ENCODE measurements at regions not wholly inside any gene's neighbourhood (a gene's known extent, or its start where the extent isn't known, plus 50 kb on each side); places are given as distances from the start of the nearest gene placed in this dataset.

DNA sequence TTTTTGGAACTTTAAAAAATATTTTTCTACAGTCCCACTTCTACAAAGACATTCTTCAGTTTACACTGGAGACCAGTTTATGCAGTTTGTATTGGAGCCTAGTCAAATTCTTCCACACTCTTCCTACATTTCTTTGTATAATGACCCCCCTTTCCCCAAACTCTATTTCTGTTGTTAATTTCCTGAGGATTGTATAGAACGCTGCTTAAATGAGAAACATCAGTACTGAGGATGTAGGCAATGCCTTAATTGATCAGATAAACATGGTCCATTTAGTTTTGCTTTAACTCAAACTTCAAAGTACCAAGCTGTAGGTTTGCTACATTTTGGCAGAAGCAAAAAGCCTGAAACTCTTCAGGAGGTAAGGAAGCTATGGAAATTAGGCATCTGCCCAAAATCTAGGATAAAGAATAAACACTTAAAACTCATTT lies 155.5 kb downstream of the SLC7A11 start:
- ChIA-PET POLR2A (no interaction called here), CTCF (no interaction called here)

DNA sequence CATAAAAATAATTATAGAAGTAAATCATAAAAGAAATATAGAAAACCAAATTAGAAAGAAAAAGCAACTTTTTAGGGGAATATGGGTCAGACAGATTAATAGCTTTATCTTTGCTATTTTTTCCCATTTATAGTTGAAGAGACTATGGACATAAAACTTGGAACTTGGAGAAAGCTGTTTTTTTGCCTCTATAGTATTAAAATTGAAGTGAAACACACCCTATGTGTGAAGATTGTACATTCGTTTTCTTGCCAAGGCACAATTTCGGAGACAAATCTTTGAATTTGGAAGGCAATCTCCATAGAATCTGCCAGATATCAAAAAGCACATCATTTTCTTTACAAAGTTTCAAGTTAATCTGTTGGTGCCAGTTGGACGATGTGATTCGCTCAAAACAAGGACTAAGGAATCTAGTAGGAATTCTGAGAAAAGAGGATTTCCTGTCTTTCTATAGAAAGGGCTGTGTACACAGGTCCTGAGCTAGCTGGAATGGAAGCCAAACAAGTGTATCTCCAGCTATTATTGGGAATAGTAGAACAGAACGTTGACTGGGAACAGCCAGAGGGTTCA lies 156.3 kb downstream of the SLC7A11 start:
- POLR2A ChIA-PET: no interaction called here
- CTCF ChIA-PET: no interaction called here

DNA sequence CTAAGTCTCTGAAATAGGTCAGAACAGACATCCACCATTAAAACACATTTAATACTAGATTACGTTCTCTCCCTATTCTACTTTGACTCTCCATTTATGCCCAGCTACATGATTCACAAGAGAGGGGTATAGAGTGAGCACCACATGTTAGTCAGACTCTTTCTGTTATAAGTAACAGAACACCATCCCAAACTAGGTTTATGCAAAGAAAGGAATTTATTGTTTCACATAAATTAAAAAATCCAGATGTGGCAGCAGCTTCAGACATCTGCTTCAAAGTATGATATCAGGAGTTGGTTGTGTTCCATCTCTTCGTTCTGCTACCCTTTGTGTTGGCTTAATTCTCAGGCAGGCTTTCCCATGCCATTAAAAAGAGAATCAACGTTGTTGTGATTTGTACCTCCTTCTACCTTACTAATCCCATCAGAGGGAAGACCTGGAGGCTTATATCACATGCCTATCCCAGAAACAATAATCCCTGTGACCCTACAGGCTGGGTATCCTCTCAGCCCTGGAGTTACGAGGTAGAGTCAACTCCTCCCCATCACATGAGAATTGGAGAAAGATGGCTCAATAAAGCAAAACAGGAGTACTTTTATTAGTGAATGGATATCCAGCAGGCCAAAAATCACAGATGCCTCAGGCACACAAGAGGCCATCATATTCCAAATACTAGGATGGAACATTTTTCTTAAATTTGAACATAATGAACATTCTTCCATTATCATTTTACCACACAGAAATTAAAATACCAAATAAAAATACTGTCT lies 163.2 kb downstream of the SLC7A11 start:
- POLR2A ChIA-PET: no interaction called here

DNA sequence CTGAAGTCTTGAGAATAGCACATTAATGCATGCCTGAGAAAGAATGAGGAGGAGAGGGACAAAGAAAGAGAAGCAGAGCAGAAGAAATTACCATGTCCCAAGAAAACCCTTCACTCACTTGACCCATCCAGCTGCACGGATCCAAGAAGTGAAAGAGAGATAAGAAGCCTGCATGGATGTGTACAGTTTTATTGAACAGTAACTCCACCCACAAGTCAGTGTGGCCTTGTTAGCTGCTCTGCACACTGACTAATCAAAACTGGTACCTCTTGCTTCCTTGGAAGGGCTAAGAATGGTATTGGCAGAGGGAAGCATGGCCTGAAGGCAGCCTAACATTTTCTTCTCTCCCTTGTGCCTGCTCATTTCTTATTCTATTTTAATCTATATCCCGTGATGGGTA lies 163.9 kb downstream of the SLC7A11 start:
- ChIA-PET CTCF (no interaction called here), POLR2A (no interaction called here)

More for the DNA sequence above, 163.2 kb downstream of the SLC7A11 start:
- CTCF ChIA-PET: no interaction called here

DNA sequence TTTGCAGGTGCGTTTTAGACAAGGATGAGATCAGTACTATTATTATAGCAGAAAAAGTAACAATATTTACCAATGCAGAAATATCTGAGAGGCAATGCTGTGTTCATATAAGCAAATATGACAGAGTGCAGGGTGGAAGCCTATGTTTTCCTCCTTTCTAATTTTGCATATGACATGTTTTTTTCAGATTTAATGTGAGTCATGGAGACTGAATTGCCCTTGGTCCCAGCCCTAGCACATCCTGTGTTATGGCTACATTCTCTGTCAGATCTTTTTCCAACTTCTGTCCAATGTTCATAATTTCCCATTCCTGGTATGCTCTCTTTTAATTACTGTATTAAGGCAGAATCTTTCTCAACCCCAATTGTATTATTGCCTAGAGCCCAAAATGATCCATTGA lies 165.6 kb downstream of the SLC7A11 start:
- ChIA-PET POLR2A (no interaction called here), CTCF (no interaction called here)

DNA sequence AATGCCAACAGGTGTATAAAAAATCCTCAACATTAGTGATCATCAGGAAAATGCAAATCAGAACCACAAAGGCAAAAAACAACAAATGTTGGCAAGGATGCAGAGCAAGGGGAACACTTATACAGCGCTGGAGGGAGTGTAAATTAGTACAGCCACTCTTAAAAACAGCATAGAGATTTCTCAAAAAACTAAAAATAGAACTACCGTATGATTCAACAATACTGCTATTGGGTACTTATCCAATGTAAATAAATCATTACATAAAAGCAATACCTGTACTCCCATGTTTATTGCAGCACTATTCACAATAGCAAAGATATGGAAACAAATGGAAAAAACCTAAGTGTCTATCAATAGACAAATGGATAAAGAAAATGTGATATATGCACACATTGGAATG lies 171.3 kb downstream of the SLC7A11 start:
- ChIA-PET POLR2A (no interaction called here), CTCF (no interaction called here)

DNA sequence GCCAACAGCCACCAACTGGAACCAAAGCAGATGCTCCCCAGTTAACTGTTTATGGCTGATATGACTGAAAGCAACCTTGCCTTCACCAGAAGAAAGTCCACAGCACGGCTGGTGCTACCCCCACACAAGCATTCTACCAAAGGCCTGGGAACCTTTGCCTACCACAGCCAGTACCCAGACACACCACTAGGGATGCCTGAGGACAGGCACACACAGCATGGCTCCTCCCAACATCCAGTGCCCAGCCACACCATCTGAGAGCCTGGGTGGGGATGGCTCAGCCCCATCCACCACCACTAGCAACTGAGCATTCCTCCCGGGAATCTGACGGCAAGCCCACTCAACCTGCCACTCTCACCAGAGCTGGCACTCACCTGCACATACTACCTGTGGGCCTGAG lies 178.6 kb downstream of the SLC7A11 start:
- ChIA-PET CTCF (no interaction called here), POLR2A (no interaction called here)

DNA sequence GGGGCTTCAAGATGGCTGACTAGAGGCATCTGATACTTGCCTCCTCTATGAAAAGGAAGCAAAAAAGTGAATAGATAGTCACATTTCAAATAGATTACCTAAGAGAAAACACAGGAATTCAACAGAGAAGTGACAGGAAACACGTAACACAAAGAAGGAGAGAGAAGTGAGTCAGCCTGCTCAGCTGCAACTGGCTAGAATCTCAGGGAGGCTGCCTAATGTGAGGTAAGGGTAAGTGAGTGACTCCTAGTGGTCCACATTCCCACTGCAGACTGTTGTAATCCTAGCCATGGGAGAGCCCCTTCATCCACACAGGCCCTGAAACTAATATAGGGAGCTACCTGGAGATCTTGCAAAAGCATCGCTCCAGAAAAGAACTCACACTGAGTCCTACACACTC lies 179.2 kb downstream of the SLC7A11 start:
- CTCF ChIA-PET: no interaction called here
- POLR2A ChIA-PET: no interaction called here

DNA sequence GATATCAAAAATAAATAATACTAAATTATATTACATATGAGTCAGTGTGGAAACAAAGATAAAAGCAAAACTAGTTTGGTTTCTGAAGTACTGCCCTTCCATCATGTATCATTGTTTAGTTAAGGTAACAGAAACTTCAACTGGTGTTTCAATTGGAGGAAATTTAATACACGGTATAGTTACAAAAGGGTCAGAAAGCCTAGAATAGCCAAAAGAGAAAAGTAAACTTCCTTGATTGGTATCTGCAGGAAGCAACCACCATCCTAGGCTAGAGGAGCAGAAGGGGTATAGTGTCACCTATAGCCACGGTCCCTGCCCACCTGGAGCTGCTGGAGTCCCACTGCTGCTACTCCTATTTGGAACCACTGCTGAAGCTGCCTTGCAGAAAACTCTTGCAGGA lies 185.6 kb downstream of the SLC7A11 start:
- CTCF ChIA-PET: no interaction called here
- POLR2A ChIA-PET: no interaction called here

DNA sequence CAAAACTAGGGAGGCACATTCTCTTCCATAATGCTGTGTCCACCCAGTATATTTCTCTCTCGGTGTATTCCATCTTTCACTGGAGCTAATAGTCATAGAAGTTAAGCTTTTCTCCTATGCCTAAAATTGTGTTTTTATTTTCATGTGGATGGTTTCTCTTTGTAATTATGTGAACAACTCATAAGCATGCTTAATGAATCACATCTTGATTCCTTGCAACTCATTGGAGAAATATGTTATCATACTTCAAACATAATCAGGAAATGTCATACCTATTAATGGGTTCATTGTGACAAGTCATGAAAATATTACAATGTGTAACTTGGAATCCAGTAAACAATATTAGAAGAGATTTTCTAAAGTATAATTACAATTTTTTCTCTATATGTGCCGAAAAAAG lies 186.3 kb downstream of the SLC7A11 start:
- CTCF ChIA-PET: no interaction called here

DNA sequence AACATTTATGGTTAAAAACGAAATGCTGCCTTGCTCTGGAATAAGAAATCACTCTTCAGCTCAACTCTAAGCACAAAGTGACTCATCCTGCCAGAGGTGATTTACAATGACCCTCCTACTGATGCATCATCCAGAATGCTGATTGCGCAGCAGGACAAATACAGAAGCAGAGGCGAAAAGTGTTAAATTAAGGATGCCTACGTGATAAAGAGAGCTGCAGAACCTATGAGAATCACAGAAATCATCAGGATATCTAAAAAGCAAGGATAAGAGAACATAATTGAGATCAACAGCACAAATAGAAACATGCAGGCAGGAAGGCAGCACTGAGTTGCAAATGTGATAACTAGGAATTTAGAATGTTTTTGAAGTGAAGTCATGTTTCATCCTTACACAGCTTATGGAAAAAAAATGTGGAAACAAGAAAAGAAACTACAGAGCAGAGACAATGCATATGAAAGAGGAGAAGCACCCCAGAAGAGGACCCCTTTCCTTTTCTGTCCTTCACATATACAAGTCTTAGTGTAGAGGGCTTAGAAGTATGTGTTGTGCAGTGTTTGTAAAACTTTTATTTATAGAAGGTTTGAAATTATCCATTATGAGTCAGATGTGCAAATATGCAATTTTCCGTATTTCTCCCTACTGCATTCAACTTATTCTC lies 188.4 kb downstream of the SLC7A11 start:
- ChIA-PET POLR2A (no interaction called here), CTCF (no interaction called here)

More for the DNA sequence above, 186.3 kb downstream of the SLC7A11 start:
- POLR2A ChIA-PET: no interaction called here

DNA sequence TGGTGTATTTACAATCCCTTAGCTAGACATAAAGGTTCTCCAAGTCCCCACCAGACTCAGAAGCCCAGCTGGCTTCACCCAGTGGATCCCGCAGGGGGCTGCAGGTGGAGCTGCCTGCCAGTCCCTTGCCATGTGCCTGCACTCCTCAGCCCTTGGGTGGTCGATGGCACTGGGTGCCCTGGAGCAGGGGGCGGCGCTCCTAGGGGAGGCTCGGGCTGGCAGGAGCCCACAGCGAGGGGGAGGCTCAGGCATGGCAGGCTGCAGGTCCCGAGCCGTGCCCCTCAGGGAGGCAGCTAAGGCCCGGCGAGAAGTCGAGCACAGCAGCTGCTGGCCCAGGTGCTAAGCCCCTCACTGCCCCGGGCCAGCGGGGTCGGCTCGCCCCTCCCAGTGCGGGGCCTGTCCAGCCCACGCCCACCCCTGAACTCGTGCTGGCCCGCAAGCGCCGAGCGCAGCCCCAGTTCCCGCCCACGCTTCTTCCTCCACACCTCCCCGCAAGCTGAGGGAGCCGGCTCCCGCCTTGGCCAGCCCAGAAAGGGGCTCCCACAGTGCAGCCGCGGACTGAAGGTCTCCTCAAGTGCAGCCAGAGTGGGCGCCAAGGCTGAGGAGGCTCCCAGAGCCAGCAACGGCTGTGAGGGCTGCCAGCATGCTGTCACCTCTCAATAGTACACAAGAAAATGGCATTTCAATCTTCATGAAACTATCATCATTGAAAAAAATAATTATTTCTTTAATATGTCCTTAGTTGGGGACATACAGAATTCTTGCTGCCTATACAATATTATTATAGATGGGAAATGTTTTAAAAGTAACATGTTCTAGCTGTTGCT lies 189.1 kb downstream of the SLC7A11 start:
- POLR2A ChIA-PET: no interaction called here
- CTCF ChIA-PET: no interaction called here

DNA sequence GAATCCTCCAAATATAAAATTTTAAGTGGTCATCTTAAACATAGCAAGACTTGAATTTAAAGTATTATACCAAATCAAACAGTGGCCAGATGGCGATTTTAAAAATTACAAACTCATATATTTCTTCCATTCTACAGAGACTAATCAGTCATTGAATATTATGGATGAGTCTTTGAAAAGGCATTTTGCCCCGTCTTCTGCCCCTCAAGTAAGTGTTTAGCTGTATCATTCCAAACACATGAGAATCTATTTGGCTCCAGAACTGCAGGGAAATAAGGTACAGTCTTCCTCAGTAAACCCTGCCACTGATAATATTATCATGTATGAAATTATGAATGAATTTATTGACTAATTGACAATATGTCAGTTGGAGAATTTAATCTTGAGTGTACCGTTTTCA lies 191.0 kb downstream of the SLC7A11 start:
- ChIA-PET POLR2A (no interaction called here), CTCF (no interaction called here)

DNA sequence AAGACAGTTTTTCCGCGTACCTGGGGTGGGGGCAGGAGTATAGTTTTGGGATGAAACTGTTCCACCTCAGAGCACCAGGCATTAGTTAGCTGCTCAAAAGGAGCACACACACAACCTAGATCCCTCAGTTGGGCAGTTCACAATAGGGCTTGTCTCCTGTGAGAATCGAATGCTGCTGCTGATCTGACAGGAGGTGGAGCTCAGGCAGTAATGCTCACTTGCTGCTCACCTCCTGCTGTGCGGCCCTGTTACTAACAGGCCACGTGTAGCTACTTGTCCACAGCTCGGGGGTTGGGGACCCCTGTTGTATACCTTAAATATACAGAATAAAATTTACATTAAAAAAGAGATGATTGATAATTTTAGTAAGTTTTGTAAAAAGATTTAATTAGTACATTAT lies 191.5 kb downstream of the SLC7A11 start:
- ChIA-PET CTCF (no interaction called here), POLR2A (no interaction called here)

DNA sequence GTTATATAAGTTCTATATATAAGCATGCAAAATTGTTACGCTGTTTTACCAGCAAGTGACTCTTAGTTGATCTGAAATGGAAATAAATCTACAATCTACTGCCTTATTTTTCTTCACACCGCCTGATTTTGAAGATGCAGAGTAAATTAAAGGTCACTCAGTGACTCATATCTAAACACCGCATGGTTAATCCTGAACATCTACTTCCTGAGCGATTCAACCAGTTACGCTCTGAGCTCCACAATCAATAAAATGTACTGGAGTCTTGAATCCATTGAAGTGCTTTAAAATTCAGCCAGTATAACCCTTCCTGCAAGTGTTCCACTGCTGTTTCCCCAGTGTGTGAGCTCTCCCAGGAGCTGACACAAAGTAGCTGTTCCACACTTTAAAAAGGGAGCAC lies 192.8 kb downstream of the SLC7A11 start:
- POLR2A ChIA-PET: no interaction called here
- CTCF ChIA-PET: interaction anchor here (0.7 kb wide), 1 partner anchor 34 kb away, joined by 3 read pairs; no protein-coding TSS in a partner anchor

DNA sequence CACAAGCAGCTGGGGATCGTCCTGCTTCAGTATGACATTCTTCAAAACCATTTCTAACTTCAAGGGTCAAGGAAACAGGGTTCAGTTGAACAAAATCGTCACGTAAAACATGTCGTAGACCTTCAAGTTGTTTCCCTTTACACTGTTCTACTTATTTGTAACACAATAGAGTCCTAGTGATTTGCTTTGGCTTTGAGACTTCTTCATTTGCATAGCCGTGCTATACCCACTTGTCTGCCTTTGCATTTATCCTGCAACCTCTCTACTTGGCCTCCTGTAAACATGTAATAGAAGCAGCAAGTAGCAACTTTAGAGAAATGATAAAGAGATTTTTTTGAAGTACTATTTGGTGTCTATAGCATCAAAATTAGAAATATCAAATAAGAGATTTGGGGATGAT lies 194.9 kb downstream of the SLC7A11 start:
- POLR2A ChIA-PET: no interaction called here
- CTCF ChIA-PET: no interaction called here

DNA sequence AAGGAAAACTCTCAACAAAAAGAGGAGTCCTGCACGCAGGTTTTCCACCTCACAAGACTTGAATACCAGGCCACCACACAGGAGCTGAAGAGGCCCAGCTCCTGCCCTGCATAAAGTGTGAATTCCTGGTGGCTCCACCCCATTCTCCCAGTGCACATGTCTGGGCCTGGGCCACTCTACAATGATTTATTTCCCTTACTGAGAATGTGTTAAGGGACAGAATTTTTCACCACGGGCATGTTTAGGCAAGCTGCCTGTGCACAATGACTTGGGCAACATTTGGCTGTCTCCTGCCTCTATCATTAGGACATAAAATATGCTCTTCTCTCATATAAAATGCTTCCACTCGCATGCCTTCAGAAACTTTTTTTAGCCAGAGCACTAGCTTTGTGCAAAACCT lies 197.1 kb downstream of the SLC7A11 start:
- CTCF ChIA-PET: no interaction called here

DNA sequence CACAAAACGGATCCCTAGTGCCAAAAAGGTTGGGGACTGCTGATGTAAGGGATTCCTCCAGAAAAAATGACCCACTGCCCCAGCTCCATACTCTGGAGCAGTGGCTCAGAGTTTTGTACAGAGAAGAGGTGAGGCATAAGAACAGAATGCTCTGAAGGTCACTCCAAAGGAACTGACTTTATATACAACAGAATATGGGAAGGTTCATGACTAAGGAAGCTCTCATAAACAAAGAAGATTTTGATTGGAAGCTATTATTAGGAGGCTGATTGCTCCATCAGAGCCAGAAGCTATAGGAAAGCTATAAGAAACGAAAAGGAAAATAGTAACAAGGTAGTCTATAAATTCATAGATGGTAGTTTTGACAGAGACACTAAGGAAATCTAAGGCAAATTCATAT lies 203.1 kb downstream of the SLC7A11 start:
- ChIA-PET CTCF (no interaction called here), POLR2A (no interaction called here)

More for the DNA sequence above, 197.1 kb downstream of the SLC7A11 start:
- POLR2A ChIA-PET: no interaction called here

DNA sequence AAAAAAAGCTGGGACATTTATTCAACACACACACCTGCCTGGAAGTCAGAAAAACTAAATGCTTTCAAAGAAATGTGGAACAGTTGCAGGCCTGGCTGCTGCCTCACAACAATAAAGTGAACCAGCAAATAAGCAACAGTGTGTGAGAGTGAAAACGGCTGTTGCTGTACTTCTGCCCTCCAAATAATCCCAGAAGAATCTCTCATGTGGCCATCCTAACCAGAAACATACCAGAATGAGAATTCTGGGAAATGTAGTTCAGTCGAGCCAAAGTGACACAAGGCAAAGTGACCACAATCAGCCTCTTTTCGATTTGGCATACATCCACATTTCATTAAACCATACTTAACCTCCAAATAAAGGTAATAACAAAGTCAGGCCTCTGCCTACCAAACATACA lies 204.5 kb downstream of the SLC7A11 start:
- POLR2A ChIA-PET: no interaction called here
- CTCF ChIA-PET: no interaction called here

DNA sequence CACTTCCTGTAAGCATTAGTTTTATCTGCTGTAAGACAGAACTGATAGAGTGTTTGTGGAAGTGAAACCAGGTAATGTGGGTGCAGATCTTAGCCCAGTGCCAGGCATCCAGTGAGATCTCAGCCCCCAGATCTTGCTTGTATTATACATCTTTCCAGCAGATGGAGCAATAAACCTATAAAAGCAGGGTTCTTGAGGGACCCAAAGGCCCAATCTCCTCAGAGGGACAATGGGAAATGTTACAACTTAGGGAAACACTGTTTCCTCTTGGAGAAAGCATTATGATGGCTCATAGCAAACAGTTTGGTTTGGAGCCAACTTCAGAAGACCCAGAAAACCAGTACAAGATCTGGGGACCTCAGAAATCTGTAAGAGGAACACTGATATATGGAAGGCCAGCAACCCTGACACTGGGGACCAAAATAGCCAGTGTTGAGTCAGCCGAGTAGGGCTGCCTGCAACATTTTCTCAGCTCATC lies 206.3 kb downstream of the SLC7A11 start:
- CTCF ChIA-PET: no interaction called here
- POLR2A ChIA-PET: no interaction called here

DNA sequence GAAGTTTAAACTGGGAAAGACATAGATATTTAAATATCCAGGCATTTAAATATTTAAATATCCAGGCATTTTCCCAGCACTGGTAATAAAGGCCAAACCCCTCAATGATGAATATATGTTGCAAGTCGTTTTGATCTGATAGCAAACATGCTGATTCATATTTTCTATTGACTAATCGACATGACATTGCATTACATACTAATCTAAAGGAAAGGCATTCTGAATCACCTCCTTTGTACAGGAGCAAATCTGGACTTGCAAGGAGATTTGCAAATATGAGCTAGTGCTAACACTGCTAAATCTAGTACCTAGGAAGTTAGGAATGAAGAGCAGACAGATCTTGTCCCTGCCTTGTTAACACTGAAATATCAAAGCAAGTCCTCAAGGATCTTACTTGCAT lies 207.3 kb downstream of the SLC7A11 start:
- ChIA-PET POLR2A (no interaction called here), CTCF (no interaction called here)

Measured in activated CD8-positive, alpha-beta memory T cell treated with anti-CD3 and anti-CD28 coated beads for 36 hours (primary cell).